ENCODE measurements at regions not wholly inside any gene's neighbourhood (a gene's known extent, or its start where the extent isn't known, plus 50 kb on each side); places are given as distances from the start of the nearest gene placed in this dataset.

- DNase-seq (ENCODE audit: low read depth) = peak; percentile 13
- TF ChIP-seq CTCF (IDR thresholded peaks at IDR 0.05; ENCODE audit: low read length, missing control alignments) = no peak
- H3K4me3 ChIP-seq (replicated peaks; ENCODE audit: low read depth, low read length) = no peak overlapping the region
Measured at GRCh38 chr3:154898443-154898842, 181.7 kb upstream of the MME start.

GRCh38 chr3:154893813-154894212 is 186.3 kb upstream of the MME start:
- no peak for TF ChIP-seq CTCF (IDR thresholded peaks at IDR 0.05; ENCODE audit: low read length, missing control alignments)
- DNase-seq (ENCODE audit: low read depth) = no peak
- H3K4me3 ChIP-seq (replicated peaks; ENCODE audit: low read depth, low read length) = no peak overlapping the region

GRCh38 chr3:154889227-154889634 is 190.9 kb upstream of the MME start:
- no peak for TF ChIP-seq CTCF (IDR thresholded peaks at IDR 0.05; ENCODE audit: low read length, missing control alignments)
- no peak for DNase-seq (ENCODE audit: low read depth)
- no peak overlapping the region for H3K4me3 ChIP-seq (replicated peaks; ENCODE audit: low read depth, low read length)

- TF ChIP-seq CTCF (IDR thresholded peaks at IDR 0.05; ENCODE audit: low read length, missing control alignments) = no peak
- DNase-seq (ENCODE audit: low read depth) = no peak
- H3K4me3 ChIP-seq (replicated peaks; ENCODE audit: low read depth, low read length) = no peak overlapping the region
Measured at GRCh38 chr3:154887869-154888268, 192.2 kb upstream of the MME start.

- TF ChIP-seq CTCF (IDR thresholded peaks at IDR 0.05; ENCODE audit: low read length, missing control alignments) = no peak
- no peak overlapping the region for H3K4me3 ChIP-seq (replicated peaks; ENCODE audit: low read depth, low read length)
- DNase-seq (ENCODE audit: low read depth) = peak; percentile 94
Measured at GRCh38 chr3:154886437-154886836, 193.7 kb upstream of the MME start.

- no peak for TF ChIP-seq CTCF (IDR thresholded peaks at IDR 0.05; ENCODE audit: low read length, missing control alignments)
- H3K4me3 ChIP-seq (replicated peaks; ENCODE audit: low read depth, low read length) = no peak overlapping the region
- no peak for DNase-seq (ENCODE audit: low read depth)
Measured at GRCh38 chr3:154885418-154885817, 194.7 kb upstream of the MME start.

GRCh38 chr3:154884952-154885351 is 195.2 kb upstream of the MME start:
- no peak overlapping the region for H3K4me3 ChIP-seq (replicated peaks; ENCODE audit: low read depth, low read length)
- DNase-seq (ENCODE audit: low read depth) = peak; percentile 39
- no peak for TF ChIP-seq CTCF (IDR thresholded peaks at IDR 0.05; ENCODE audit: low read length, missing control alignments)
